ENCODE measurements at regions not wholly inside any gene's neighbourhood (a gene's known extent, or its start where the extent isn't known, plus 50 kb on each side); places are given as distances from the start of the nearest gene placed in this dataset.
"Not testable (repeated sequence)": the region's sequence is repeated elsewhere in the genome, so short reads cannot be mapped to it uniquely, and the experiment has no call there.

DNA sequence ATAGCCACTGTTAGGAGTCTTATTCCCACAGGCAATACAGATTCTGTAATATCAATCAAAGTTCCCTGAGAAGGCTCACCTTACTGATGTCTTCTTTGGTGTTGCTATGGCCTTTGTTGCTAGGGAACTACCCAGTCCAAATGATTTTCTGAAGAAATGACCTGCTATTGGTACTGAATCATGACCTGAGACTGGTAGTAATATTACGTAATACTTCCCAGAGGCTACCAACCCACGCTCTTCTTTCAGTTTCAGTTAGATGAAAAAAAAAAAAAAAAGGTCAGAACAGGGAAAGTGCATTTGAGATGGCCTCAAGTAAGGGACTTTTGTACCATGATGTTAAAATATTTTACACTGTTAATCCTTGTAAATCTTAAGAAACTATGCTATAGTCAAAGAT, 1092.5 kb upstream of the EPHA6 start:
- 88 to 89% methylated on average over 2 of the region's 2 CpGs for WGBS, 2 donors
- TF ChIP-seq CTCF (IDR thresholded peaks at IDR 0.05) (no peak), POLR2A (IDR thresholded peaks at IDR 0.05) (no peak)
- no peaks in the 10 kb centered on the region for H3K27me3 ChIP-seq
- H3K9me3 ChIP-seq, result no peaks in the 10 kb centered on the region
- no peak overlapping the region for H3K4me3 ChIP-seq (replicated peaks in 1 of 3)
- DNase-seq, result no peak
- H3K27ac ChIP-seq, result no peak overlapping the region
- H3K36me3 ChIP-seq, result no peaks in the 10 kb centered on the region
- no peaks in the 10 kb centered on the region for H3K4me1 ChIP-seq
- intact Hi-C loops (cut with DNase I), result no loop called here

GRCh38 chr3:95725770-95726169, 1088.6 kb upstream of the EPHA6 start:
- H3K4me3 ChIP-seq (replicated peaks in 1 of 3), result no peak overlapping the region
- no peak overlapping the region for H3K27ac ChIP-seq
- no peak for DNase-seq
- H3K36me3 ChIP-seq, result no peaks in the 10 kb centered on the region
- H3K9me3 ChIP-seq, result no peaks in the 10 kb centered on the region
- 93 to 99% methylated on average over 1 of the region's 1 CpG for WGBS, 2 donors
- TF ChIP-seq CTCF (IDR thresholded peaks at IDR 0.05) (no peak), POLR2A (IDR thresholded peaks at IDR 0.05) (no peak)
- intact Hi-C loops (cut with DNase I), result no loop called here
- H3K4me1 ChIP-seq, result no peaks in the 10 kb centered on the region
- H3K27me3 ChIP-seq, result no peaks in the 10 kb centered on the region

GRCh38 chr3:95731753-95732152, 1082.6 kb upstream of the EPHA6 start:
- intact Hi-C loops (cut with DNase I), result no loop called here
- Histone ChIP-seq H3K27me3 (no peaks in the 10 kb centered on the region), H3K27ac (no peak overlapping the region), H3K4me3 (replicated peaks in 1 of 3) (no peak overlapping the region), H3K36me3 (no peaks in the 10 kb centered on the region), H3K9me3 (no peaks in the 10 kb centered on the region), H3K4me1 (no peaks in the 10 kb centered on the region)
- no peak for DNase-seq
- WGBS, 2 donors, result 93 to 97% methylated on average over 1 of the region's 1 CpG
- no peak for TF ChIP-seq CTCF (IDR thresholded peaks at IDR 0.05)
- TF ChIP-seq POLR2A (IDR thresholded peaks at IDR 0.05), result no peak

DNA sequence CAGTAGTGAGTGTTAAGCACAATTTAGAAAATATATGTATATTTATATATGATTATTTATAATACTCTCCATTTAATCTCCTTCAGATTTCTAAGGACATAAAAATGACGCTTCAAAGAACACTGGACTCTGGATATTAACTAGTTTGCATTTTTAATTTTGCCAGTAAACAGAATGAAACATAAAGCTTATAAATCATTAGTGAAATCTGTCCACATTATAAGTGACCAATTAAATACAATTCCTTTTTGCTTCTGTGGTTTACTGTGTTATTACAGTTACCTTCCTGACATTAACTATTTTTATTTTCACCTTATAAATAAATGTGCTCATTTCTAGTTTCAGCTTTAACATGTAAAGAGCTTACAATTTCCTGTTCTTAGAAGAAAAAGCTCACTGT, 1081.1 kb upstream of the EPHA6 start:
- no peaks in the 10 kb centered on the region for H3K27me3 ChIP-seq
- DNase-seq, result no peak
- no peaks in the 10 kb centered on the region for H3K4me1 ChIP-seq
- H3K27ac ChIP-seq, result no peak overlapping the region
- H3K9me3 ChIP-seq, result no peaks in the 10 kb centered on the region
- intact Hi-C loops (cut with DNase I), result no loop called here
- no peak overlapping the region for H3K4me3 ChIP-seq (replicated peaks in 1 of 3)
- H3K36me3 ChIP-seq, result no peaks in the 10 kb centered on the region
- WGBS, 2 donors, result 87 to 93% methylated on average over 1 of the region's 1 CpG
- TF ChIP-seq POLR2A (IDR thresholded peaks at IDR 0.05) (no peak), CTCF (IDR thresholded peaks at IDR 0.05) (no peak)

GRCh38 chr3:95738045-95738444, 1076.3 kb upstream of the EPHA6 start:
- intact Hi-C loops (cut with DNase I), result no loop called here
- Histone ChIP-seq H3K9me3 (no peaks in the 10 kb centered on the region), H3K27me3 (no peaks in the 10 kb centered on the region), H3K4me1 (no peaks in the 10 kb centered on the region), H3K27ac (no peak overlapping the region), H3K4me3 (replicated peaks in 1 of 3) (no peak overlapping the region), H3K36me3 (no peaks in the 10 kb centered on the region)
- WGBS, 2 donors, result 63 to 69% methylated on average over 2 of the region's 2 CpGs
- no peak for TF ChIP-seq POLR2A (IDR thresholded peaks at IDR 0.05)
- TF ChIP-seq CTCF (IDR thresholded peaks at IDR 0.05), result no peak
- no peak for DNase-seq

DNA sequence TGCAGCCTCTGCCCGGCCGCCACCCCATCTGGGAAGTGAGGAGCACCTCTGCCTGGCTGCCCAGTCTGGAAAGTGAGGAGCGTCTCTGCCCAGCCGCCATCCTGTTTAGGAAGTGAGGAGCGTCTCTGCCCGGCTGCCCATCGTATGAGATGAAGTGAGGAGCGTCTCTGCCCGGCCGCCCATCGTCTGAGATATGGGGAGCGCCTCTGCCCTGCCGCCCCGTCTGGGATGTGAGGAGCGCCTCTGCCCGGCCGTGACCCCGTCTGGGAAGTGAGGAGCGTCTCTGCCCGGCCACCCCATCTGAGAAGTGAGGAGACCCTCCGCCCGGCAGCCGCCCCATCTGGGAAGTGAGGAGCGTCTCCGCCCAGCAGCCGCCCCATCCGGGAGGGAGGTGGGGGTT, 1069.5 kb upstream of the EPHA6 start:
- H3K4me1 ChIP-seq; intact Hi-C loops (cut with DNase I); DNase-seq; H3K9me3 ChIP-seq; H3K27me3 ChIP-seq; H3K27ac ChIP-seq; H3K36me3 ChIP-seq; H3K4me3 ChIP-seq (replicated peaks in 1 of 3): not testable (repeated sequence)
- whole genome bisulfite sequencing, 2 donors, result 89% methylated on average over 18 of the region's 27 CpGs; no CpG with 5 or more reads in 1 of the 2 donors
